ENCODE measurements at regions not wholly inside any gene's neighbourhood (a gene's known extent, or its start where the extent isn't known, plus 50 kb on each side); places are given as distances from the start of the nearest gene placed in this dataset.
"Not testable (repeated sequence)": the region's sequence is repeated elsewhere in the genome, so short reads cannot be mapped to it uniquely, and the experiment has no call there.

GRCh38 chr10:21125471-21126228, 228.5 kb upstream of the NEBL start:
- no peak for DNase-seq

- no peak for DNase-seq
Observed at GRCh38 chr10:21122907-21123306, 225.8 kb upstream of the NEBL start.

- not testable (repeated sequence) for DNase-seq
Observed at GRCh38 chr10:21121822-21122221, 224.7 kb upstream of the NEBL start.

- no peak for DNase-seq
Observed at GRCh38 chr10:21114683-21115082, 217.6 kb upstream of the NEBL start.

- no peak for DNase-seq
Observed at GRCh38 chr10:21110358-21110757, 213.2 kb upstream of the NEBL start.

- DNase-seq: not testable (repeated sequence)
Observed at GRCh38 chr10:21106931-21107330, 209.8 kb upstream of the NEBL start.

GRCh38 chr10:21105331-21105730, 208.2 kb upstream of the NEBL start:
- not testable (repeated sequence) for DNase-seq

GRCh38 chr10:21100871-21101514, 203.9 kb upstream of the NEBL start:
- DNase-seq: no peak

GRCh38 chr10:21100190-21100589, 203.1 kb upstream of the NEBL start:
- no peak for DNase-seq

GRCh38 chr10:21099291-21100062, 202.4 kb upstream of the NEBL start:
- DNase-seq: no peak

GRCh38 chr10:21097926-21098355, 200.8 kb upstream of the NEBL start:
- no peak for DNase-seq

- no peak for DNase-seq
Observed at GRCh38 chr10:21095494-21096055, 198.5 kb upstream of the NEBL start.

GRCh38 chr10:21095073-21095472, 198.0 kb upstream of the NEBL start:
- no peak for DNase-seq

- DNase-seq: no peak
Observed at GRCh38 chr10:21092683-21093524, 195.8 kb upstream of the NEBL start.

GRCh38 chr10:21090609-21091082, 193.5 kb upstream of the NEBL start:
- no peak for DNase-seq

- DNase-seq: no peak
Observed at GRCh38 chr10:21087476-21087875, 190.4 kb upstream of the NEBL start.

GRCh38 chr10:21084700-21085099, 187.6 kb upstream of the NEBL start:
- DNase-seq: no peak

- DNase-seq: no peak
Observed at GRCh38 chr10:21083861-21084260, 186.8 kb upstream of the NEBL start.

GRCh38 chr10:21082206-21082605, 185.1 kb upstream of the NEBL start:
- DNase-seq: no peak

GRCh38 chr10:21080261-21080660, 183.2 kb upstream of the NEBL start:
- DNase-seq: no peak

- no peak for DNase-seq
Observed at GRCh38 chr10:21079330-21079658, 182.2 kb upstream of the NEBL start.

All from stimulated activated naive CD4-positive, alpha-beta T cell (primary cell).